GM23338 (cell line): ENCODE measurements at regions not wholly inside any gene's neighbourhood (a gene's known extent, or its start where the extent isn't known, plus 50 kb on each side); places are given as distances from the start of the nearest gene placed in this dataset.

Source experiments
- ATAC-seq: fragments of 200-7000 bp; cut with Tn5 transposase; 3 replicates; pipeline ENCODE4 v1.9.1; 2020
- DNase-seq: peaks from one replicate; pipeline ENCODE4 v3.0.0-alpha.2; 2015; ENCODE audit warnings: low spot score
- H2AFZ ChIP-seq: fragments of 200-600 bp; sonication (generic); 2 replicates; pipeline ENCODE4 v1.8.0; 2016; ENCODE audit warnings: antibody characterized with exemption, mild to moderate bottlenecking, moderate library complexity
- H3F3A ChIP-seq: fragments of 200-600 bp; sonication (generic); replicated peaks from 2 replicates; pipeline ENCODE4 v1.8.0; 2017; ENCODE audit warnings: antibody characterized with exemption, mixed run types, low read depth
- H3K27ac ChIP-seq: fragments of 200-600 bp; sonication (generic); 2 replicates; pipeline ENCODE4 v1.6.1; 2016; ENCODE audit warnings: low read depth
- H3K27me3 ChIP-seq: fragments of 200-600 bp; sonication (generic); 2 replicates; pipeline ENCODE4 v1.8.0; 2016; ENCODE audit warnings: mild to moderate bottlenecking, mixed run types, moderate library complexity; ENCODE audit not compliant: insufficient read depth
- H3K36me3 ChIP-seq: fragments of 200-600 bp; sonication (generic); 2 replicates; pipeline ENCODE4 v1.8.0; 2016; ENCODE audit warnings: mild to moderate bottlenecking; ENCODE audit not compliant: insufficient read depth
- H3K4me1 ChIP-seq: fragments of 200-600 bp; sonication (generic); 2 replicates; pipeline ENCODE4 v1.8.0; 2016; ENCODE audit warnings: mild to moderate bottlenecking, moderate library complexity; ENCODE audit not compliant: insufficient read depth
- H3K4me2 ChIP-seq: fragments of 200-600 bp; sonication (generic); 2 replicates; pipeline ENCODE4 v1.7.1; 2017; ENCODE audit warnings: mixed run types
- H3K4me3 ChIP-seq: fragments of 200-600 bp; sonication (generic); 2 replicates; pipeline ENCODE4 v1.6.1; 2016; ENCODE audit warnings: mixed run types
- H3K79me2 ChIP-seq: fragments of 200-600 bp; sonication (generic); replicated peaks from 2 replicates; pipeline ENCODE4 v1.8.0; 2017; ENCODE audit warnings: mild to moderate bottlenecking; ENCODE audit not compliant: insufficient read depth
- H3K9me2 ChIP-seq: fragments of 200-600 bp; sonication (generic); 2 replicates; pipeline ENCODE4 v1.8.0; 2017; ENCODE audit not compliant: insufficient read depth
- H4K20me1 ChIP-seq: fragments of 200-600 bp; sonication (generic); replicated peaks from 2 replicates; pipeline ENCODE4 v1.8.0; 2017; ENCODE audit warnings: mild to moderate bottlenecking; ENCODE audit not compliant: insufficient read depth
- H3K27ac Mint-ChIP-seq: 2 replicates; pipeline ENCODE4 v1.8.0; 2020; ENCODE audit warnings: inconsistent platforms, mild to moderate bottlenecking, moderate library complexity, mixed read lengths
- H3K27me3 Mint-ChIP-seq: 3 replicates; pipeline ENCODE4 v1.8.0; 2022; ENCODE audit warnings: low read depth, mild to moderate bottlenecking, moderate library complexity, mixed read lengths, inconsistent platforms; ENCODE audit not compliant: insufficient read depth, poor library complexity
- H3K36me3 Mint-ChIP-seq: 3 replicates; pipeline ENCODE4 v1.8.0; 2021; ENCODE audit warnings: low read depth, mild to moderate bottlenecking, inconsistent platforms, moderate library complexity, mixed read lengths
- H3K4me1 Mint-ChIP-seq: 3 replicates; pipeline ENCODE4 v1.8.0; 2020; ENCODE audit warnings: mild to moderate bottlenecking, inconsistent platforms, mixed read lengths
- H3K4me3 Mint-ChIP-seq: 3 replicates; pipeline ENCODE4 v1.8.0; 2021; ENCODE audit warnings: moderate library complexity, mild to moderate bottlenecking, inconsistent platforms, mixed read lengths
- H3K9me3 Mint-ChIP-seq: 3 replicates; pipeline ENCODE4 v1.8.0; 2020; ENCODE audit warnings: moderate library complexity, mild to moderate bottlenecking, inconsistent platforms, mixed read lengths
- CREB1 ChIP-seq: fragments of 250-450 bp; sonication (Bioruptor Pico); IDR thresholded peaks from 2 replicates; pipeline ENCODE4 v1.5.0; 2020; ENCODE audit warnings: low read depth, mild to moderate bottlenecking, moderate library complexity
- CTCF ChIP-seq, 2 experiments: fragments of 200-600 bp in 1 of 2; sonication (generic) in 1 of 2; conservative IDR thresholded peaks; 2 replicates each; pipeline versions ENCODE4 v1.5.1 to v1.6.1; 2016 to 2017; ENCODE audit warnings: antibody characterized with exemption in 2 of 2, low read depth in 2 of 2, mild to moderate bottlenecking in 2 of 2, moderate library complexity in 1 of 2
- ETS1 ChIP-seq: IDR thresholded peaks from 2 replicates; pipeline ENCODE4 v1.6.1; 2016; ENCODE audit warnings: antibody characterized with exemption
- EZH2 ChIP-seq: fragments of 200-600 bp; sonication (generic); IDR thresholded peaks from one replicate; pipeline ENCODE4 v1.8.0; 2017; ENCODE audit warnings: antibody characterized with exemption, mild to moderate bottlenecking, low read depth; ENCODE audit not compliant: unreplicated experiment
- EZH2phosphoT487 ChIP-seq: fragments of 200-600 bp; sonication (generic); IDR thresholded peaks from one replicate; pipeline ENCODE4 v1.8.1; 2018; ENCODE audit warnings: antibody characterized with exemption; ENCODE audit not compliant: unreplicated experiment
- JUNB ChIP-seq: IDR thresholded peaks from one replicate; pipeline ENCODE4 v1.6.1; 2016; ENCODE audit warnings: antibody characterized with exemption; ENCODE audit not compliant: unreplicated experiment
- NANOG ChIP-seq: IDR thresholded peaks from 2 replicates; pipeline ENCODE4 v1.6.1; 2016; ENCODE audit warnings: antibody characterized with exemption, borderline replicate concordance
- STAT1 ChIP-seq: IDR thresholded peaks from one replicate; pipeline ENCODE4 v1.6.1; 2016; ENCODE audit warnings: antibody characterized with exemption; ENCODE audit not compliant: unreplicated experiment
- ZNF114 ChIP-seq: fragments of 250-450 bp; sonication (Bioruptor Pico); IDR thresholded peaks from 2 replicates; pipeline ENCODE4 v1.5.0; 2020; ENCODE audit warnings: mild to moderate bottlenecking, moderate library complexity
- ZNF331 ChIP-seq: fragments of 250-450 bp; sonication (Bioruptor Pico); IDR thresholded peaks from 2 replicates; pipeline ENCODE4 v1.5.0; 2020; ENCODE audit warnings: low read depth, mild to moderate bottlenecking, moderate library complexity
- TF ChIP-seq, protein P1 (sequence below): IDR thresholded peaks from one replicate; pipeline ENCODE4 v1.6.1; 2018; ENCODE audit warnings: antibody characterized with exemption; ENCODE audit not compliant: unreplicated experiment

- no peak for TF ChIP-seq ETS1
- TF ChIP-seq, protein P1, sequence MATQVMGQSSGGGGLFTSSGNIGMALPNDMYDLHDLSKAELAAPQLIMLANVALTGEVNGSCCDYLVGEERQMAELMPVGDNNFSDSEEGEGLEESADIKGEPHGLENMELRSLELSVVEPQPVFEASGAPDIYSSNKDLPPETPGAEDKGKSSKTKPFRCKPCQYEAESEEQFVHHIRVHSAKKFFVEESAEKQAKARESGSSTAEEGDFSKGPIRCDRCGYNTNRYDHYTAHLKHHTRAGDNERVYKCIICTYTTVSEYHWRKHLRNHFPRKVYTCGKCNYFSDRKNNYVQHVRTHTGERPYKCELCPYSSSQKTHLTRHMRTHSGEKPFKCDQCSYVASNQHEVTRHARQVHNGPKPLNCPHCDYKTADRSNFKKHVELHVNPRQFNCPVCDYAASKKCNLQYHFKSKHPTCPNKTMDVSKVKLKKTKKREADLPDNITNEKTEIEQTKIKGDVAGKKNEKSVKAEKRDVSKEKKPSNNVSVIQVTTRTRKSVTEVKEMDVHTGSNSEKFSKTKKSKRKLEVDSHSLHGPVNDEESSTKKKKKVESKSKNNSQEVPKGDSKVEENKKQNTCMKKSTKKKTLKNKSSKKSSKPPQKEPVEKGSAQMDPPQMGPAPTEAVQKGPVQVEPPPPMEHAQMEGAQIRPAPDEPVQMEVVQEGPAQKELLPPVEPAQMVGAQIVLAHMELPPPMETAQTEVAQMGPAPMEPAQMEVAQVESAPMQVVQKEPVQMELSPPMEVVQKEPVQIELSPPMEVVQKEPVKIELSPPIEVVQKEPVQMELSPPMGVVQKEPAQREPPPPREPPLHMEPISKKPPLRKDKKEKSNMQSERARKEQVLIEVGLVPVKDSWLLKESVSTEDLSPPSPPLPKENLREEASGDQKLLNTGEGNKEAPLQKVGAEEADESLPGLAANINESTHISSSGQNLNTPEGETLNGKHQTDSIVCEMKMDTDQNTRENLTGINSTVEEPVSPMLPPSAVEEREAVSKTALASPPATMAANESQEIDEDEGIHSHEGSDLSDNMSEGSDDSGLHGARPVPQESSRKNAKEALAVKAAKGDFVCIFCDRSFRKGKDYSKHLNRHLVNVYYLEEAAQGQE: no peak
- no peak for TF ChIP-seq EZH2phosphoT487
- TF ChIP-seq JUNB: no peak
- TF ChIP-seq EZH2: no peak
- no peak for TF ChIP-seq CTCF (conservative IDR thresholded peaks at IDR 0.05; ENCODE audit: low read depth in 2 of 2)
- no peak for TF ChIP-seq NANOG
Observed at GRCh38 chr6:139764498-139764986, 390.1 kb upstream of the CITED2 start (continued).

- no peak overlapping the region for H3K4me2 ChIP-seq
- Mint-ChIP-seq H3K27ac (no peak overlapping the region; the same call in 1 of the 2 replicates), H3K36me3 (no peaks in the 10 kb centered on the region), H3K27me3 (no peaks in the 10 kb centered on the region), H3K4me3 (no peak overlapping the region), H3K4me1 (peaks cover 4% of the 10 kb centered on the region; the same call in 2 of the 3 replicates), H3K9me3 (no peaks in the 10 kb centered on the region)
- H3F3A ChIP-seq: no peaks in the 10 kb centered on the region
- peaks cover under 1% of the 10 kb centered on the region; the same call in 1 of the 2 replicates for H3K4me1 ChIP-seq
- no peaks in the 10 kb centered on the region for H3K79me2 ChIP-seq
- no peaks in the 10 kb centered on the region for H3K27me3 ChIP-seq
- TF ChIP-seq, protein P1: no peak
- TF ChIP-seq ZNF331 (CRISPR knock-in tag) (no peak), CTCF (conservative IDR thresholded peaks at IDR 0.05; ENCODE audit: low read depth in 2 of 2) (no peak), STAT1 (no peak), ZNF114 (CRISPR knock-in tag) (no peak), CREB1 (CRISPR knock-in tag) (no peak), JUNB (no peak)
- H3K4me3 ChIP-seq: no peak overlapping the region
- H2AFZ ChIP-seq: no peak overlapping the region
- no peak overlapping the region for H3K27ac ChIP-seq
- no peaks in the 10 kb centered on the region for H3K36me3 ChIP-seq
- DNase-seq (no peak), ATAC-seq (no peak)
- peaks cover 4% of the 10 kb centered on the region; the same call in 1 of the 2 replicates for H3K9me2 ChIP-seq
- no peaks in the 10 kb centered on the region for H4K20me1 ChIP-seq
Observed at GRCh38 chr6:139763468-139764210, 389.2 kb upstream of the CITED2 start.
